ENCODE measurements at regions not wholly inside any gene's neighbourhood (a gene's known extent, or its start where the extent isn't known, plus 50 kb on each side); places are given as distances from the start of the nearest gene placed in this dataset.

- H2BK5ac ChIP-seq (ENCODE audit: low read depth, low read length, poor library complexity, severe bottlenecking): no peak overlapping the region
- no peak overlapping the region for H2AK9ac ChIP-seq (replicated peaks; ENCODE audit: low read depth, low read length, poor library complexity)
- no TSS peak for BruUV-seq (replicated peaks)
- H3K4me1 ChIP-seq (ENCODE audit: control insufficient read depth, insufficient read depth, low read length): no peaks in the 10 kb centered on the region; the same call in 1 of the 2 replicates
- no peak overlapping the region for H3K23ac ChIP-seq (ENCODE audit: low read depth, low read length)
- H4K91ac ChIP-seq (ENCODE audit: insufficient read depth, low read depth, low read length): no peak overlapping the region
- ChIA-PET CTCF (no interaction called here), POLR2A (ENCODE audit: unreplicated experiment) (no interaction called here)
- dilution Hi-C loops (cut with HindIII; ENCODE audit: low sequenced_read_pairs, unreplicated experiment): no loop called here
- H3K27ac ChIP-seq (ENCODE audit: insufficient read depth, low read length): no peak overlapping the region
- H4K20me1 ChIP-seq (ENCODE audit: insufficient read depth, low read length): no peaks in the 10 kb centered on the region
- peaks cover 3% of the 10 kb centered on the region; the same call in 1 of the 2 replicates for H3K9me1 ChIP-seq (ENCODE audit: insufficient read depth, low read length)
- H2BK120ac ChIP-seq (ENCODE audit: low read depth, low read length): no peak overlapping the region
- no peaks in the 10 kb centered on the region for H3K79me1 ChIP-seq (ENCODE audit: low read depth in 1 of 2, low read length in 2 of 2)
- no peak for TF ChIP-seq ELK1 (IDR thresholded peaks at IDR 0.05; ENCODE audit: borderline replicate concordance, low read depth, low read length)
- no peak for TF ChIP-seq CEBPB (IDR thresholded peaks at IDR 0.05; ENCODE audit: low read depth, low read length)
- no peak for TF ChIP-seq NFE2L2 (IDR thresholded peaks at IDR 0.05; ENCODE audit: low read depth, low read length)
- TF ChIP-seq CHD1 (IDR thresholded peaks at IDR 0.05; ENCODE audit: low read depth, low read length): no peak
- no peak overlapping the region for H3K4ac ChIP-seq (ENCODE audit: low read depth, low read length)
- no peak overlapping the region for H2BK20ac ChIP-seq (ENCODE audit: low read depth, low read length)
- no peak overlapping the region for H3K14ac ChIP-seq (replicated peaks; ENCODE audit: low read depth, low read length)
- H3K56ac ChIP-seq (ENCODE audit: extremely low read depth, insufficient read depth, low read length): no peak overlapping the region
- no peak overlapping the region for H4K5ac ChIP-seq (ENCODE audit: low read depth, low read length)
- DNase-seq (no peak), ATAC-seq (ENCODE audit: low read depth) (no peak)
- no peak overlapping the region for H4K8ac ChIP-seq (ENCODE audit: low read depth in 2 of 2, low read length in 2 of 2)
- H3K27me3 ChIP-seq (ENCODE audit: control insufficient read depth, insufficient read depth, low read length): no peaks in the 10 kb centered on the region
- no peak overlapping the region for H2BK15ac ChIP-seq (ENCODE audit: low read depth, low read length)
- H3K4me2 ChIP-seq (ENCODE audit: low read depth, low read length): no peak overlapping the region
- H2AFZ ChIP-seq (replicated peaks; ENCODE audit: low read length, poor library complexity): no peak overlapping the region
- H3K36me3 ChIP-seq (ENCODE audit: control insufficient read depth, insufficient read depth, low read length): no peaks in the 10 kb centered on the region
- in situ Hi-C loops (cut with MboI; ENCODE audit: low sequenced_read_pairs): no loop called here
- H3K4me3 ChIP-seq (ENCODE audit: insufficient read depth, low read depth, low read length): no peak overlapping the region
- intact Hi-C loops (cut with micrococcal nuclease): no loop called here
- no peaks in the 10 kb centered on the region for H3K9me3 ChIP-seq (ENCODE audit: control insufficient read depth, insufficient read depth, low read length)
- no peak overlapping the region for H3K9ac ChIP-seq (ENCODE audit: low read depth, low read length)
- no peak overlapping the region for H3K18ac ChIP-seq (ENCODE audit: low read depth, low read length)
- no CpG with 5 or more reads among the region's 6 CpGs for WGBS, 2 experiments (ENCODE audit: extremely low coverage in 2 of 2, insufficient read length in 1 of 2)
- H2AK5ac ChIP-seq (ENCODE audit: low read depth, low read length): no peak overlapping the region
Observed at GRCh38 chr16:51757505-51757904, 606.4 kb upstream of the SALL1 start.

All from IMR-90 (cell line).